UCSD-AML1 (cell line): ENCODE measurements at regions not wholly inside any gene's neighbourhood (a gene's known extent, or its start where the extent isn't known, plus 50 kb on each side); places are given as distances from the start of the nearest gene placed in this dataset.

Experiments used
- DNase-seq: peaks from one replicate; lab custom pipeline; 2025; ENCODE audit not compliant: unreplicated experiment; lab: John Stamatoyannopoulos, UW

DNA sequence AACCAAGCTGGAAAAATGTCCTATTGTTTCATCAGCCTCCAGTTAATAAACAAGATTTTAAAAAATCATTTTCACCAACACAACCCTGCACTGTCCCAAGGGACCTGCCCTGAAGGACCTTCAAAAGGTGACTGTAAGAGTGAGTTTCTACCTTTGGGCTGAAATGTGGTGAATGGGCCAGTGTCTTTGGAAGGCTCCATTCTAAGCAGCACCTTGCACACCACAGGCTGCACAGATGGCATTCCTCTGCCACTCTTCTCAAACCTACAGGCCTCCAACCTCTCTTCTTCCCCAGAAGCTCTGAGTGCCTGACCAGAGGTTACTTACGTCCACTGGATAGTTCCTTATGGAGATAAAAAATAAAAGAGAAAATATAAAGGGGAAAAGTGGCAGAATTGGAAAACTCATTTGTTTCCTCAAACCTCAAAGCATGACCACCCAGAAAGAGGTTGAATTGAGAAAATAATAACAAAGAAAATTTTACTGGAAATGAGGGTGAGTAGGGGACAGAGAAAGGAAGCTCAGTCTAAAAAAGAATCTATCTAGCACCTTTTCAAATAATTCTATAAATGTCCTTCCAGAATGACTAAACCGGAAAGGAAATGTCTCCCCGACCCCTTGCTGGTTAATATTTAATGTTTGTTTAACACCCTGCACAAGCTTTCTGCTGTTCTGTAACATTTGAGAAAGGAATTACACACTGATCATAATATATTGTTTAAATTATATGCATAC is 175.7 kb downstream of the METTL4 start:
- DNase-seq: no peak

DNA sequence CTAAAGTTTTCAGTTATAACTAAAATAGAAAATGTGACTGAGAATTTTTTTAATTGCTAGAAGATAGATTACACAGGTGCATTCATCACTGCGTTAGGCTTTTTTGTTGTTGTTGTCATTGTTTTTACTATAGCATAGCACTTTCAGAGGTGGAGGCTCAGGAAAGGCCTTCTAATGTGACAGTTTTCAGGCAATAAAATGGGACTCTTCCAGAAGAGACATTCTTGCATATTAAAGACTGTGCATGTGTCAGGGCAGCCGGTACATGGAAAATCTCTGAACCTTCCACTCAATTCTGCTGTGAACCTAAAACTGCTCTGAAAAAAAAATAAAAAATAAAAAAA is 175.2 kb downstream of the METTL4 start:
- DNase-seq: no peak

DNA sequence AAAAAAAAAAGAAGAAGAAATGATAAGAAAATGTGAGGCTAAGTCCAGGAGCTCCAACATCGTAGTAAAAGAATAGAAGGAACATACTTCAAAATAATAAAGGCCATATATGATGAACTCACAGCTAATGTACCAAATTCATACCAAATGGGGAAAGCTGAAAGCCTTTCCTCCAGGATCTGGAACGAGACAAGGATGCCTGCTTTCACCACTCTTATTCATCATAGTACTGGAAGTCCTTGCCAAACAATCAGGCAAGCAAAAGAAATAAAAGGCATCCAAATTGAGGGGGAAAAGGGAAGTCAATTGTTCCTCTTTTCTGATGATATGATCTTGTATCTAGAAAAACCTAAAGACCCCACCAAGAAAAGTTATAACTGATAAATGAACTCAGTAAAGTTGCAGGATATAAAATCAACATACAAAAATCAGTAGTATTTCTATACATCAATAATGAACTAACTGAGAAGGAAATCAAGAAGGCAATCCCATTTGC is 170.6 kb downstream of the METTL4 start:
- DNase-seq: no peak

DNA sequence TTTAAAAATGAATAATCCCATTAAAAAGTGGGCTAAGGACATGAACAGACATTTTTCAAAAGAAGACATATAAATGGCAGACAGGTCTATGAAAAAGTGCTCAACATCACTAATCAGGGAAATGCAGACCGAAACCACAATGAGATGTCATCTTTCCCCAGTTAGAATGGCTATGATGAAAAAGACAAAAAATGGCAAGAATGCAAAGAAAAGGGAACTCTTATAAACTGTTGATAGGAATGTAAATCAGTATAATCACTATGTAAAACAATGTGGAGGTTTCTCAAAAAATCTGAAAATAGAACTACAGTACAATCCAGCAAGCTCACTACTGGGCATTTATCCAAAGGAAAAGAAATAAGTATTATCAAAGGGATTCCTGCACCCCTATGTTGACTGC is 169.2 kb downstream of the METTL4 start:
- no peak for DNase-seq

DNA sequence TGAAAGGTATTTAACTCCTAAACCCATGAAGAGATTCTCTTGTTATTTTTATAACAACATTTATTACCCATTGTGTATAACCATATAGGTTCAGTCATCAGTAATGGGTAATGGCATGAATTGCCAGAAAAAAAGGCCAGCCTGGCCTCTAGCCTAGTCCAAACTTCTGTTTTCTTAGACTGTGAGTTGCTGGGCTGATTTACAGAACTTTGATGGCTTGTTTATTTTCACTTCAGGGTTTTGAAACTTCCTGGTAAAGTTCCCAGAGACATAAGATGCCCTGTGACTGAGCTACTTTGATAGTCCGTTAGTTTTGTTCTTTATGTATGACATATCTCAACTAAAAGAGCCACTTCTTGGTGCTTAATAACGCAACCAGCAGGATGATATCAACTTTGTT is 164.8 kb downstream of the METTL4 start:
- no peak for DNase-seq

DNA sequence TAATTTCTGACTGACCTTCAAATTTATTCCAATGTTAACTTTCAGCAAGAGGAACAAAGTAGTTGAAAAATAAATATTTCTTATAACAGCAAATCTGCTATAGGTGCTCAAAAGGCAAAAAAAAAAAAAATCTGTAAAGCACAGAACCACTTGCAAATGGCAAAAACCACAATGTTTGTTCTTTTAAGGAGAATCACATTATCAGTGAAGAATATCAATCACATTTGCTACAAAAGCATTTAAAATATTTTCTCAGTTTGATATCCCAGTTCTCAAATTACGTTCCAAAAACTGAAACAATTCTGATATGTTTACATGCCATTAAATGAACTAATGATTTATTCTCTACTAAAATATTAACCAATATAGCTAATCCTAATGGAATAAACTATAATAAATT is 163.3 kb downstream of the METTL4 start:
- DNase-seq: no peak

DNA sequence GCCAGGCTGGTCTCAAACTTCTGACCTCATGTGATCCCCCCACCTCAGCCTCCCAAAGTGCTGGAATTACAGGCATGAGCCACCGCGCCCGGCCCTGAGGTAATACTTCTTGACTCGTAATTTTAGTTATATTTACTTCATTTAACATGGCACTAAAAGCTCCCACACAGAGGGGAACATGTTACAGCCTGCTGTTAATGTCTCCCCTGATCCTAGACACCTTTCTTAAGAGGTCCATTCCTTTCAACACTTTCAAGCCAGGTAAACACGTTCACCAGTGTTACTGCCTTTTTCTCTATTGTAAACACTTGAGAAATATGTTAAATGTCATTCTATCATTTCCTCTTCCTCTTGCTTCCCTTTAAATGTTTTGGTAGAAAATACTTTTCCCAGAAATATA is 161.4 kb downstream of the METTL4 start:
- DNase-seq: no peak

DNA sequence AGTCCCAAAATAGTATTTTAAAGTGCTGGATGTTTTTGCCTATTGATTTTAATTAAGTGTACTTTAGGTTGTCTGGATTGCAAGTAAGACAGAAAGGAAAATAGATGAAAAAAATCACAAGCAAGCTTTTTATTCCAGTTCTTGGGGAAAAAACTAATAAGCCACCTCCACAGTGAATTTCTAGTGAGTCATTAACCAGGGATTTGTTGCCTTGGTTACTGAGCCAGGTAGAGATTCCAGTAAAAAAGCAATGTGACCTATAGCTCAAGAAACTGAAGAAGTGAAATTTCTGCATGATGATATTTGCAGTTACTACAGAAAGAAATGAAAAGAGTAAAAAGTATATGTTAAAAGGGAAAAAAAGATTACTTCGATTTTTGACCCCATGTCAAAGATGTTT is 160.6 kb downstream of the METTL4 start:
- DNase-seq: no peak

DNA sequence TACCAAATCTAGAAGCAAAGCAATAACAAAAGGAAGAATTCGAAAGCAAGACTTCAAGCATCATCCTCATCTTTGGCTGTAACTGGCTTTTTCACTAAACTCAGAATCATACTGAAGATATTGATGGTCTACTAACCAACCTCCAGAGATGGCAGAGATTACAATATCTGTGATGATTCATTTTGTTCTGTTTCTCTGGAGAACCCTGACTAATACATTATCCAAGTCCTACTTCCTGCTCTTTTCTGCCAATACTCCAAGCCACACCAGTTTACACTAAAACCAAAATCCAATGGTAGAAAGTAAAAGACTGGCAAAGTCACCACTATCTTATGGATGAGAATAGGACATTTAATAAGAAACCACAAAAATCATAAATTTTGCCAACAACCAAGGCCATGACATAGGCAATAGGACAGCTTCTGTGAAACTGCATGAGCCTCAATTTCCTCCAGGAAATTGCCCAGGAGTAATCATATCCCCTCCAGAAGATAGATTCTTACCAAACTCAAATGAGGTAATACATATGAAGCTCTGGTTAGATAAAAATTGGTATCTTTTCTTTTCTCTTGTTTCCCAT is 159.8 kb downstream of the METTL4 start:
- no peak for DNase-seq

DNA sequence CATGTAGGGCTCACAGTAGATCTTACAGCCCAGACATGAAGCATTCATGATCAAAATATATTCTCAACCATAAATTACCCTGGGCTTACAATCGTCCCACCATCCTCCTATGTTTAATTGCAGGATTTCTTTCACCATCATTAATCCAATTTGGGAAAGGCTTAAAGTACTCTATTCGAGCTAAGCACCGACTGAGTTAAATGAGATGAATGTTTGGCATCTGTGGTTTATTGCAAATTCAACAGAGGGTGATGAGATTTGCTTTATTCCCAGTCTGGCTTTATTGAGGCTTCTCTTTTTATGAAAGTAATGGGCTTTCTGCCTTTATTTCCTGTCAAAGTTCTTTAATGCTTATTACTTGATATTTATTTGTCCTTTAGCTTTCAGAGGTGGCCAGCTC is 159.0 kb downstream of the METTL4 start:
- no peak for DNase-seq

DNA sequence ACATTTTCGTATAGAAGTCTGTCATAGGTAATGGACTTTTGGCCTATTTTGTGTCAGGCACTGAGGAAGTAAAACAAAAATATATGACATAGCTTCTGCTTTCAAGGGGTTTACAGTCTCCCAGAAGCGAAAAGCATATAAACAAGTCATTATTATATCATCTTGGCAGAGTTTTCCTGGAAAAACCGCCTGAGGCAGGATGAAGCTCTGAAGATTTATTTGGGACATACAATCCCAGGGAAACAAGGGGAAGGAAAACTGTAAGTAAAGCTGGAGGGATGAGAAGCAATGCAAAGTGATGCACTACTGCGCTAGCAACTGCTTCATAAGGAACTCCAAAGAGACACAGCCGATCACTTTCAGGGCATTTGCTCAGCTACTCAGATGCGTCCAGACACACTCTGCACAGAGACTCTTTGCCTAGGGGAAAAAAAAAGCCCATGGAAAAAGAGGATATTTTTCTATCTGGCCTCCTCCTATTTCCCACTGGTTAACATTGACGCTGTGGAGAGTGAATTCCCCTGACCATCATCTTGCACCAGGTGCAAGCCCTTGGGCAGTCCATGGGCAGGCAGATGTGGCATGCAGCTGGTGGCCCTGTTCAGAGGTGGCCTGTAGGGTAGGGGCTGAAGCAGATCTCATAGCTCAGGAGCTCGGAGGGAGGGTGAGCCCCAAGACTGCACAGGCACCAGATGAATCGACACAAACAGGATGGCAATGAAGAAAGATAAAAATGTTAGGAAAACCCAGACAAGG is 158.1 kb downstream of the METTL4 start:
- no peak for DNase-seq

DNA sequence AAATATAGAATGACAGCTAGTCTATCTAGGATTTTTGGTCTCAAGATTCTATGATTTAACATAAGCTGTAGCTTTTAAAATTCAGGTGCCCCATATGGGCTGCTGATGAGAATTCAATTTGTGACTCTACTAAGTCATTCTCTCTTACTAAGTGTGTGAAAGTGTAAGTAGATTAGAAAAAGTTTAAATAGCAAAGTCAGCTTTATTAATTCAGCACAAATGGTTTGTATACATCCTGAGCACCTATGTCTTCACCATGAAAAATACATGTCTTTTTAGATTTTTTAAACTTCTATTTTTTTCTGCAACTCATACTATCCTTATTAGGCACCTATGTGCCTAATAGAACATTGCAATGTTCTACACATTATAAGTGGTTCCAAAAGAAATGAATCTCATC is 157.1 kb downstream of the METTL4 start:
- no peak for DNase-seq

DNA sequence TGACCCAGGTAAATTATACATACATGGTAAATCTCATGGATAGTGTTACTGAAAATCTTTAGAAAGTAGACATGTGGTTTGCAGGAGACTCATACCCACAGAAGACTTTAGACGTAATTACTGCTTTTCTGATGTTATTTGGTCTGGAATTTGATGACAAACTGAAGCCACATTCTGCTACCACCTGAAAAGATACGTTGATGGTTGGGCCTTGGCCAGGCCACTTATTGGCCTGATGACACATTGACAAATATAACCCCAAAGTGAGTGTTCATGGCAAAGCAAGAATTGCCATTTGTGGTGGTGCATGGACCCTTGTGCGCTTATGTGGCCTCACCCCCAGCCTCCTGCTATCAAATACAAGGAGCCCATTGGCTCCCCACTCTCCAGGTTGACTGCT is 155.6 kb downstream of the METTL4 start:
- no peak for DNase-seq

DNA sequence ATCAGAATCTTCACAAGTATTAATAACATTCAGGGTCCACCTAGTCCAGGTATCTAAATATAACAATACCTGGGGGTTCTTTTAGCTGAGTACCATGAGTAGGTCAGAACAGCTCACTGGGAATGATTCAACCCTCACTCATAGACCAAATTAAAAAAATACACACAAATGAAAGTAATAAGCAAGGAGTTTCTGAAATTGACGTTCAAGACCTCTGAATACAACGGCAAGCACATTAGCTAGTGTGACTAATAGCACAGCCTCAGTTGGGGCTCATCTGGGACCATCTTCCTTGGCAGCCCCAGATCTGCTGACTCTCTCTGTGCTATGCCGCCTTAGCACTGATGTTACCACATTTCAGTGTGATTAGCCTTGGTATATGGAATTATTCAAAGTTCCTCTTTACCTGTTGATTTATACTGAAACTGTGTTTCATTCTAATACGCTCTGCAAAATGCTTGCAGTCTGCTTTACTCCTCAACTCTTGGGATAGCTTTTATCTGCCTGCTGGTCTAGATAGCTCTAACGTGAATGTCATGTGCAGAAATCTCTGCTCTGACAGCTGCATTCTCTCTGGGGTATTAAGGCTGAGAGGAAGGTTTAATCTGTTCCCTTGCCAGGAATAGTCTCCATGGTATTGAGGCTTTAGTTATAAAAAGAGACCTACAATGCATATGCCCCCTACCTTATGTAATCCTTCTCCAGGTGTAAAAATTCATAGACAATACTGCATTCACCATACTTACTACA is 153.3 kb downstream of the METTL4 start:
- no peak for DNase-seq

DNA sequence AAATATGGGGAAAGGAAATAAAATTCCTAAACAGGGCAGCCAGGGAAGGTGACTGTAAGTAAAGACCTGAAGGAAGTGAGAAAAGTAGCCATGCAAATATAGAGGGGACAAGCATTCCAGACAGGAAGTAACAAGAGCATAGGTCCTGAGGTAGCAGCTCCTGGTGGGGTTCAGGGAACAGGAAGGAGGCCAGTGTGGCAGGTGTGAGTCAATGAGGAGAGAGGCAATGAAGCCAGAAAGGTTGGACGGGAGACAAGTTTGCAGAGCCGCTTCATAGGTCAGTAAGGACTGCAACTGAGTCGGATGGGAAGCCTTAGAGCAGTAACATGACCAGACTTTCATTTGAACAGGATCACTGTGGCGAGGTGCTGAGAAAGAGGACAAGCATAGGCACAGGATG is 150.9 kb downstream of the METTL4 start:
- no peak for DNase-seq

DNA sequence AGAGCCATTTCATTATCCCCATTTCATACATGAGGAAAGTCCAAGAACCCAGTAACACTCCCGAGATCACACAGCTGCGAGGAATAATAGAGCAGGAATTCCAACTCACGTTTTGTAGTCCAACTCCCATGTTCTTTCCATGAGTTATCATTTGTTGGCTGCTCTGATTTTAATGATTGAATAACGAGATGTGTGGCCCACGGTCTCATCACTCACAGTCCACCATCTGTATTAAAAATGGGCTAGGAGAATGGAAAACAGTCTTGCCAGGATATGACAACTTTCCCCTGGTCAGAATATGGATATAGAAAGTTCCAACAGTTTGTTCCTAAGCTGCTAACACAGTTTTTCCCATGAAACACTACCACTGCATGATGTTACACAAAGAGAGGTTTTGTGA is 147.5 kb downstream of the METTL4 start:
- no peak for DNase-seq

DNA sequence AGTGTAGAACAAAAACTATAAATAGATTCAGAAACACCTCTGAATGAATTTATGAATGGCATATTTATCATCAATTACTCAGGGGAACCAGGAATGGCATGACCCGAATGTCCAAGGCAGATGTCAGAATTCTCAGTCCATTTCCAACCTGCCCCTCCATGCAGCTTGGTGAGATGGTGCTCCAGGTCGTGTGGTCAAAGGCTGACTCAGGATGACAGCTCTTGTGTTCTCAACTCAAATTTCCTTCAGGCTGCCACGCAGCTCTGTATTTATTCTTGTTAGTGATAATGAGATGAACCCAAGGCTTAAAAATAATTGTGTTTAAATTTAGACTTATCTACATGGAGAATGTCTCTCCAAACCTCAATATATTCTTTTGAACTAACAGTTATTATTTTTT is 146.9 kb downstream of the METTL4 start:
- no peak for DNase-seq

DNA sequence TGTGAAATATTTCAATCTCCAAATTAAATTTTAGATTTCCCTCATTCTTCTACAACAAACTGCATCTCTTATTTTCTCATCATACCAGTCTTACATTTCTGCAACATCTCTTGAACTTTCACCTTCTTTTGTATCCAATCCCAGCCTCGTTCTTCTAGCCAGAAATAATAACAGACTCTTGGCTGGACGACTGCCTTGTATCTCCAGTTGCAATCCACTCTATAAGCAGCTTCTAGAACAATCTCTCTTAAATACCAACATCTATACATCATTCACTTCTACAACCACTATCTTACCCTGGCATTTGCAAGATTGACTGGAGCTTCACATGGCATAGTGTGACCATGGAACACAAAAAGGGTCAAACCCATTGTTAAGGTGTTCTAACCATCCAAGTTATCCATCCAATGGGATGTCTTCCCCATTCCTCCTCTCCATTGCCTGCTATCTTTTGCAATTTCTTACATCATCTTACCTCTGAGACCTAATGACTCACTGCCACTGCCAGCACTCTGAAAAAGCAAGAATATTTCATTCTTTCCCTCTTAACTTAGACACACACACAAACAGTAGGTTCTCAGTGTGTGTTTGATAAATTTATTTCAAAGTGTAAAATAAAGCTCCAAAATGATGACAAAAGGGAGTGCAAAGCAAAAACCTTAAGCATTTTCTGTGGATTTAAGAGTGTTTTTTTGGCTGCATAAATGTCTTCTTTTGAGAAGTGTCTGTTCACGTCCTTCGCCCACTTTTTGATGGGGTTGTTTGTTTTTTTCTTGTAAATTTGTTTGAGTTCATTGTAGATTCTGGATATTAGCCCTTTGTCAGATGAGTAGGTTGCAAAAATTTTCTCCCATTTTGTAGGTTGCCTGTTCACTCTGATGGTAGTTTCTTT is 145.6 kb downstream of the METTL4 start:
- DNase-seq: no peak

DNA sequence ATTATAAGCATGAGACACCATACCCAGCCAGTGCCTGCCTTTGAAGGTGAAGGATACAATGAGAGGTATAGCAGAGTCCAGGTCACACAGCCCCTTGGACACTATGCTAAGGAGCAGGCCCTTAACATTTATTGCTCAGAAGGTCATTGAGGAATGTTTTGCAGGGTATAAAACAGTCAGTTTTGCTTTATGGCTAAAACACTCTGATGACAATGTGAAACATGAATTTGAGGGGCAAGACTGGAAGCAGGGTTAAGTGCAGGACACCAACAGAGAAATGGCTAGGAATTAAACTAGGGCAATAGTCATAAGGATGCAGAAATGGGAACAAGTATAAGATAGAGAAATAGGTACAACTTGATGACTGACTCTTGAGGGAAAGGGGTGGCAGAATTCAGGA is 141.1 kb downstream of the METTL4 start:
- DNase-seq: no peak

DNA sequence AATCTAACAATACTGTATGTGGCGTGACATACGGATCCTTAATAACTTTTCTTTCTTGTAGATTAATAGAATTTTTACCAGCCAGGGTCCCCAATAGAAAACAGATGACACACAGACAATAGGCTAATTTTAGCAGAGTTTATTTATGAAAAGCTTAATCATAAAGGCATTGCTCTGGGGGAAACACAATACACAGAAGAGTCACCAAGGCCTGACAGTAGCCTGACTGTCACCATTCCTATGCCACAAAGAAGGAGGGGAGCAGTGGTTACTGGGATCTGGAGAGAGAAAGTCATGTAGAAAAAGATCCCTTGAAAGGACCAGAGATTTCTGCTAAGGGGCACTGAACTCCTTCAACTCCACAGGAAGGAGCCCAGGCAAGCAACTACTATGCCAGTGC is 139.5 kb downstream of the METTL4 start:
- DNase-seq: no peak

DNA sequence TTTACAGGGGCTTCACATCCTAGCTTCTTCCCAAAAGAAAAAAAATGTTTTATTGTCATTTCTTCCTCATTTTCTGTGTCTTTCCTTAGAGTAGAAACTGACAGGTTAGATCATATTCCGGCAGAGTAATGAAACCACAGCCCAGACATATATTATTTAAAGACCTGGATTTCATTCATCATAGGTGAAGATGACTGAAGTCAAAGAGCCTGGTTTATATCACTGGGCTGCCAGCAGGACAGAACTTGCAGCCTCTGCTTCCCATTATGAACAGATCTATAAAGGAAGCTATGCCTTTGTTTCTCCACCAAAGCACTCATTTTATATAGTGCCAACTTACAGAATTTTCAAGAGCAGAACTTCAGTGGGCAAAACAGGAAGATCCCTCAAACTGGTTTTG is 137.9 kb downstream of the METTL4 start:
- DNase-seq: no peak
